ENCODE measurements at regions not wholly inside any gene's neighbourhood (a gene's known extent, or its start where the extent isn't known, plus 50 kb on each side); places are given as distances from the start of the nearest gene placed in this dataset.

DNA sequence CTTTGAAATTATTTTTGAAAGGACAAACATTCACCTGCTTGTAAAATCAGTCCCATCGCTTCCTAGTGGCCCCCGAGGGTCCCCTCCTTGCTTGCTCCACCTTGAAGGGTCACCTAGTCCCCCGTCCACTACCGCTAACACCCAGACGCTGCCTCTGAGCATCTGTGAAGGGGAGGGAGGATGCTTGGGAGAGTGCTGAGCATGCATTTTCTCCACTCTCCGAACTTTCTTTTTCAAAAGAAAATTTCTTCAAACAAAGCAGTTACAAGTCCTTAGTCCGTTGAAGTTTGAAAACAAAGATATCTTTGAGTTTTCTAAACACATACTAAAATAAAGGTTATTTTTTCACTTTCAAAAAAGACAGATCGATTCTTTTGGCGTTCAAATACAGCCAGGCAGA lies 224.3 kb upstream of the ARID1B start:
- TF ChIP-seq POLR2A (IDR thresholded peaks at IDR 0.05; ENCODE audit: low read depth, low read length): no peak
- TF ChIP-seq, protein P1, sequence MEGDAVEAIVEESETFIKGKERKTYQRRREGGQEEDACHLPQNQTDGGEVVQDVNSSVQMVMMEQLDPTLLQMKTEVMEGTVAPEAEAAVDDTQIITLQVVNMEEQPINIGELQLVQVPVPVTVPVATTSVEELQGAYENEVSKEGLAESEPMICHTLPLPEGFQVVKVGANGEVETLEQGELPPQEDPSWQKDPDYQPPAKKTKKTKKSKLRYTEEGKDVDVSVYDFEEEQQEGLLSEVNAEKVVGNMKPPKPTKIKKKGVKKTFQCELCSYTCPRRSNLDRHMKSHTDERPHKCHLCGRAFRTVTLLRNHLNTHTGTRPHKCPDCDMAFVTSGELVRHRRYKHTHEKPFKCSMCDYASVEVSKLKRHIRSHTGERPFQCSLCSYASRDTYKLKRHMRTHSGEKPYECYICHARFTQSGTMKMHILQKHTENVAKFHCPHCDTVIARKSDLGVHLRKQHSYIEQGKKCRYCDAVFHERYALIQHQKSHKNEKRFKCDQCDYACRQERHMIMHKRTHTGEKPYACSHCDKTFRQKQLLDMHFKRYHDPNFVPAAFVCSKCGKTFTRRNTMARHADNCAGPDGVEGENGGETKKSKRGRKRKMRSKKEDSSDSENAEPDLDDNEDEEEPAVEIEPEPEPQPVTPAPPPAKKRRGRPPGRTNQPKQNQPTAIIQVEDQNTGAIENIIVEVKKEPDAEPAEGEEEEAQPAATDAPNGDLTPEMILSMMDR (conservative IDR thresholded peaks at IDR 0.05; ENCODE audit: low read depth, low read length): no peak
- TF ChIP-seq RFX5 (IDR thresholded peaks at IDR 0.05; ENCODE audit: low read depth, low read length): no peak
- TF ChIP-seq, protein P2, sequence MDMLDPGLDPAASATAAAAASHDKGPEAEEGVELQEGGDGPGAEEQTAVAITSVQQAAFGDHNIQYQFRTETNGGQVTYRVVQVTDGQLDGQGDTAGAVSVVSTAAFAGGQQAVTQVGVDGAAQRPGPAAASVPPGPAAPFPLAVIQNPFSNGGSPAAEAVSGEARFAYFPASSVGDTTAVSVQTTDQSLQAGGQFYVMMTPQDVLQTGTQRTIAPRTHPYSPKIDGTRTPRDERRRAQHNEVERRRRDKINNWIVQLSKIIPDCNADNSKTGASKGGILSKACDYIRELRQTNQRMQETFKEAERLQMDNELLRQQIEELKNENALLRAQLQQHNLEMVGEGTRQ (IDR thresholded peaks at IDR 0.05; ENCODE audit: low read depth, low read length): no peak
- TF ChIP-seq MAZ (IDR thresholded peaks at IDR 0.05; ENCODE audit: borderline replicate concordance, low read depth, low read length): no peak
- no peak for TF ChIP-seq FOS (IDR thresholded peaks at IDR 0.05; ENCODE audit: low read depth, low read length)
- TF ChIP-seq CEBPB (IDR thresholded peaks at IDR 0.05; ENCODE audit: low read depth, low read length): no peak
- no peak for TF ChIP-seq BHLHE40 (IDR thresholded peaks at IDR 0.05; ENCODE audit: low read depth, low read length)
- no peak for TF ChIP-seq RCOR1 (IDR thresholded peaks at IDR 0.05; ENCODE audit: insufficient replicate concordance, low read length)
- TF ChIP-seq MXI1 (IDR thresholded peaks at IDR 0.05; ENCODE audit: borderline replicate concordance, low read depth, low read length): no peak
- TF ChIP-seq SMC3 (IDR thresholded peaks at IDR 0.05; ENCODE audit: low read depth, low read length): no peak
